Suprapubic skin (tissue), 3 donors: ENCODE measurements at regions not wholly inside any gene's neighbourhood (a gene's known extent, or its start where the extent isn't known, plus 50 kb on each side); places are given as distances from the start of the nearest gene placed in this dataset.

Source experiments
- EP300 ChIP-seq: sonication (generic); formaldehyde crosslinking; IDR thresholded peaks from one replicate; pipeline ENCODE4 v1.6.1; 2017; ENCODE audit warnings: antibody characterized with exemption
- POLR2A ChIP-seq, 2 donors: fragments of 450-650 bp; IDR thresholded peaks; one replicate each; pipeline ENCODE4 v1.6.1; 2017; ENCODE audit warnings: antibody characterized with exemption in 2 of 2, mild to moderate bottlenecking in 2 of 2, moderate library complexity in 2 of 2
- TF ChIP-seq, protein P1 (sequence below), 2 donors: fragments of 200-600 bp in 1 of 2; fragments of 450-650 bp in 1 of 2; sonication (generic) in 1 of 2; IDR thresholded peaks; one replicate each; pipeline ENCODE4 v1.5.1; 2016 to 2019; ENCODE audit warnings: antibody characterized with exemption in 2 of 2, mild to moderate bottlenecking in 1 of 2, moderate library complexity in 1 of 2

DNA sequence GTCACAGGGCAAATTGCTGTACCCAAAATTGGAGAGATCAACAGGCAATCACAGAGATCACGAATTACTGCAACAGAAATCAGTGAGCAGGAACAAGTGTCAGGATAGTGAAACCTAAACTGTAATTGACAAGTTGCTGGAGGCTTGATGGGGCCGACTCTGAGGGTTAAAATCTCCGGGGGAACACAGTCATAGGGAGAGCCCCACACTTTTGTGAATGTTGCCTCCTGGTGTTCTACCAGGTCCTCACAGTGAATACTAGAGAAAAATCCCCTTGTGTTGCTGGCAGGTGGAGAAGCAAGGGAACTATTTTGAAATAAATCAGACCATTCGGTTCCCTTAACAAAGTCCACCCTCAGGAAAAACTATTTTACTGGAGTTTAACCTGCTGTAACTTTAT, 697.5 kb upstream of the CBLB start:
- TF ChIP-seq, protein P1, sequence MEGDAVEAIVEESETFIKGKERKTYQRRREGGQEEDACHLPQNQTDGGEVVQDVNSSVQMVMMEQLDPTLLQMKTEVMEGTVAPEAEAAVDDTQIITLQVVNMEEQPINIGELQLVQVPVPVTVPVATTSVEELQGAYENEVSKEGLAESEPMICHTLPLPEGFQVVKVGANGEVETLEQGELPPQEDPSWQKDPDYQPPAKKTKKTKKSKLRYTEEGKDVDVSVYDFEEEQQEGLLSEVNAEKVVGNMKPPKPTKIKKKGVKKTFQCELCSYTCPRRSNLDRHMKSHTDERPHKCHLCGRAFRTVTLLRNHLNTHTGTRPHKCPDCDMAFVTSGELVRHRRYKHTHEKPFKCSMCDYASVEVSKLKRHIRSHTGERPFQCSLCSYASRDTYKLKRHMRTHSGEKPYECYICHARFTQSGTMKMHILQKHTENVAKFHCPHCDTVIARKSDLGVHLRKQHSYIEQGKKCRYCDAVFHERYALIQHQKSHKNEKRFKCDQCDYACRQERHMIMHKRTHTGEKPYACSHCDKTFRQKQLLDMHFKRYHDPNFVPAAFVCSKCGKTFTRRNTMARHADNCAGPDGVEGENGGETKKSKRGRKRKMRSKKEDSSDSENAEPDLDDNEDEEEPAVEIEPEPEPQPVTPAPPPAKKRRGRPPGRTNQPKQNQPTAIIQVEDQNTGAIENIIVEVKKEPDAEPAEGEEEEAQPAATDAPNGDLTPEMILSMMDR (IDR thresholded peaks at IDR 0.05) = no peak
- TF ChIP-seq POLR2A (IDR thresholded peaks at IDR 0.05) (no peak), EP300 (no peak)
